ENCODE measurements at regions not wholly inside any gene's neighbourhood (a gene's known extent, or its start where the extent isn't known, plus 50 kb on each side); places are given as distances from the start of the nearest gene placed in this dataset.
"Not testable (repeated sequence)": the region's sequence is repeated elsewhere in the genome, so short reads cannot be mapped to it uniquely, and the experiment has no call there.

DNA sequence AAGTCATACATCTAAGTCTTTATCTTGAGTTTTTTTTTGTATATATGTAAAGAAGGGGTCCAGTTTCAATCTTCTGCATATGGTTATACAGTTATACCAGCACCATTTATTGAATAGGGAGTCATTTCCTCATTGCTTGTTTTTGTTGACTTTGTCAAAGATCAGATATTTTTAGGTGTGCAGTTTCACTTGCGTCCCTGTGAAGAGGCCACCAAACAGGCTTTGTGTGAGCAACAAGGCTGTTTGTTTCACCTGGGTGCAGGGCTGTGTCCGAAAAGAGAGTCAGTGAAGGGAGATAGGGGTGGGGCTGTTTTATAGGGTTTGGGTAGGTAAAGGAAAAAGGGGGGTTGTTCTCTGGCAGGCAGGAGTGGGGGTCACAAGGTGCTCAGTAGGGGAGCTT is 663.2 kb upstream of the BCHE start:
- not testable (repeated sequence) for TF ChIP-seq KDM1A (CRISPR knock-in tag; IDR thresholded peaks at IDR 0.05); FOXK2 (IDR thresholded peaks at IDR 0.05)

Measured in HepG2 (cell line).